Activated naive CD4-positive, alpha-beta T cell treated with anti-CD3 and anti-CD28 coated beads for 36 hours (primary cell): ENCODE measurements at regions not wholly inside any gene's neighbourhood (a gene's known extent, or its start where the extent isn't known, plus 50 kb on each side); places are given as distances from the start of the nearest gene placed in this dataset.

Experiments used
- CTCF ChIA-PET: fragments of 350-600 bp; sonication (Branson Sonifier 250); formaldehyde crosslinking; loops from one replicate; lab custom pipeline; 2021; ENCODE audit warnings: antibody characterized with exemption; lab: Charles Lee
- DNase-seq: peaks from one replicate; pipeline ENCODE4 v3.0.0-alpha.2; 2020
- H3K27ac Mint-ChIP-seq: one replicate; pipeline ENCODE4 v1.8.0; 2021; ENCODE audit warnings: mild to moderate bottlenecking, mixed read lengths
- H3K27me3 Mint-ChIP-seq: one replicate; pipeline ENCODE4 v1.8.0; 2021; ENCODE audit warnings: low read depth, mixed read lengths
- H3K36me3 Mint-ChIP-seq: one replicate; pipeline ENCODE4 v1.8.0; 2021; ENCODE audit warnings: low read depth, mixed read lengths
- H3K4me1 Mint-ChIP-seq: one replicate; pipeline ENCODE4 v1.8.0; 2021; ENCODE audit warnings: low read depth, mixed read lengths
- H3K4me3 Mint-ChIP-seq: one replicate; pipeline ENCODE4 v1.8.0; 2021; ENCODE audit warnings: mild to moderate bottlenecking, moderate library complexity, mixed read lengths
- H3K9me3 Mint-ChIP-seq: one replicate; pipeline ENCODE4 v1.8.0; 2021; ENCODE audit warnings: mixed read lengths
- intact Hi-C: fragments of 100-400 bp; cut with micrococcal nuclease; formaldehyde crosslinking; loops from one replicate; pipeline ENCODE4 v1.15.1; 2023

DNA sequence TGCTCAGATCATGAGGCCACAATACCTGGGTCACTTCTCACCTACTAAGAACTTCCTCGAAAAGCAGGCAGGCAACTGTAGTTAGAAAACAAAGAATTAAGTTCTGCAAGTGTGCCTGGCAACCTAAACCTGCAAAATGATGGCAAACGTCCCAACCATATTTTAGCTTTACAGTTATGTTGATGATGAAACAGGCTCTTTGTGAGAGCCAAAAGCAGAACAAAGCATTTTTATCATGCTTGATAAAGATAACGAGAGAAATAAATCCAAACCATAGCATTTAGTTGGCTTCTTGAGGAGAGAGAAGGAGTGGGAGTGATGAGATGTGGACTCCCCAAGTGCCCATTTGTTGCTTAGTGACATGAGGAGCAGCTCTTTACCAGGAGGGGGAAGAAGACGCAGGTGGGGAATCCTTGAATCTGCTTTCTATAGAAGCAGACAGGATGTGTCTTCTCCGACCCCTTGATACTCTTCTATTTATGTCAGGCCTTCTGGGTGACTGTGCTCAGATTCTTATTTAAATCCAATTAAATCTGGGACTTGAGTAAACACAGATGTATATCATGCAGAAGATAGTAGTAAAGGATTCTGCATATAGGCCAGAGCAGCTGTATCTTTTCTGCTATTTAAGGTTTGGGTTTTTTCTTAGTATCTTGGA is 221.2 kb downstream of the TMEM167A start:
- H3K4me3 Mint-ChIP-seq = no peak overlapping the region

DNA sequence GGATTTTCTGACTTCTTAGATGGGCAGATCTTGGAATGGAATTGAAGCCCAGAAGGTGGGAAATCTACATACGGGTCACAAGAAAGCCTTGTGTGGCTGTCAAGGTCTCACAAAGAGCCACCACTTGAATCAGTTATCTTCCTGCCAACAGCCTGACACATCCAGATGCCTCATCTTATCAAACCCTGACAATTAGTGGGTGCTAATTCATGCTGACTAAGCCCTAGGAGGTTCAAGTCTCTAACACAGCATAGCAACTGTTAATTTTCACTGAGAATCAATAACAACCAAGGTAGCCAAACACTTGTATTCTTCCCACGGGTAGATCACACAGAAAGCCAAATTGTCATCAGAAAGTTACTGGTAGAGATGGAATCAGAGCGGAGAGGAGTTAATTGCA is 222.2 kb downstream of the TMEM167A start:
- Mint-ChIP-seq H3K36me3 (no peaks in the 10 kb centered on the region), H3K27ac (no peak overlapping the region), H3K4me3 (no peak overlapping the region), H3K4me1 (no peaks in the 10 kb centered on the region), H3K9me3 (no peaks in the 10 kb centered on the region), H3K27me3 (peaks cover 2% of the 10 kb centered on the region)
- no peak for DNase-seq
- CTCF ChIA-PET = no interaction called here
- intact Hi-C loops = no loop called here

More for the DNA sequence above, 221.2 kb downstream of the TMEM167A start:
- CTCF ChIA-PET = no interaction called here
- DNase-seq = no peak
- peaks cover 2% of the 10 kb centered on the region for H3K27me3 Mint-ChIP-seq
- intact Hi-C loops = no loop called here
- H3K4me1 Mint-ChIP-seq = no peaks in the 10 kb centered on the region
- no peaks in the 10 kb centered on the region for H3K9me3 Mint-ChIP-seq
- H3K27ac Mint-ChIP-seq = no peak overlapping the region
- H3K36me3 Mint-ChIP-seq = no peaks in the 10 kb centered on the region

- Mint-ChIP-seq H3K36me3 (no peaks in the 10 kb centered on the region), H3K27ac (no peak overlapping the region), H3K4me3 (no peak overlapping the region), H3K9me3 (no peaks in the 10 kb centered on the region), H3K4me1 (no peaks in the 10 kb centered on the region), H3K27me3 (peaks cover 5% of the 10 kb centered on the region)
- DNase-seq = no peak
- CTCF ChIA-PET = no interaction called here
- intact Hi-C loops = no loop called here
Measured at GRCh38 chr5:82851471-82851870, 225.7 kb downstream of the TMEM167A start.

DNA sequence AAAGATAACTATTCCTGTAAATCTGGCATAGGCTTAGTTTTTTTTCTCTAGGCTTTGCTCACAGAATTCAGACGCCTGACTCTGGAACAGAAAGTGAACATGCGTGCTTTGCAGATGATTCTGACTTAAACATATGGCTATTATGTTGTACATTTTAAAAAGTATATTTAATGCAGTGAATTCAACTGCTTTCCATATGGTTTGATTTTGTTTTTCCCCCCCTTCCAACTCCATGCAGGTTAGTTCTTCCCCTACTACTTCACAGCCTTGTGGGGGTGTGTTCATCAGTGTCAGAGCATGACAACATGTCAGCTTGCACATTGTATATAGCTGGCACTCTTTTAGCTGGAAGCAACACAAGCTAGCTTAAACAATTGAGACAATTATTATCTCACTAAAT is 226.8 kb downstream of the TMEM167A start:
- Mint-ChIP-seq H3K27me3 (peaks cover 8% of the 10 kb centered on the region), H3K4me3 (no peak overlapping the region), H3K9me3 (no peaks in the 10 kb centered on the region), H3K36me3 (no peaks in the 10 kb centered on the region), H3K27ac (no peak overlapping the region), H3K4me1 (no peaks in the 10 kb centered on the region)
- intact Hi-C loops = no loop called here
- CTCF ChIA-PET = no interaction called here
- no peak for DNase-seq

DNA sequence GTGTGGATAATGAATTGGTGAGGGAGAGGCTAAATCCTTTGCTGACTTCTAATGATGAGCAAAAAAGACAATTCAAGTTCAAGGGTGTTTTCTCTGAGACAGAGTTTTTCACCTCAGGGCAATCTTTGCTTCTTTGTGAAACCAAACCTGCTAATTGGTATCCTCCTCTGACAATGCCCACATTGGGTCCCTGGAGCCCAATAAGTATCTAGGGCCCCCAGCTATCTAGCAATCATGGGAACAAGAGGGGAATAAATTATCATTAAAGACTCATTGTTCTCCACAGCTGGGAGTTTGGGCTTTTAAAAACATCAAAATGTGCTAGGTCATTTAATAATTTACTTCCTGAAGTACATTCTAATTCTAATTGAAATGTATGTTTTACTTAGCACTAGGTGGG is 227.3 kb downstream of the TMEM167A start:
- H3K36me3 Mint-ChIP-seq = no peaks in the 10 kb centered on the region
- H3K4me3 Mint-ChIP-seq = no peak overlapping the region
- DNase-seq = no peak
- peaks cover 10% of the 10 kb centered on the region for H3K27me3 Mint-ChIP-seq
- no peaks in the 10 kb centered on the region for H3K9me3 Mint-ChIP-seq
- no peak overlapping the region for H3K27ac Mint-ChIP-seq
- intact Hi-C loops = no loop called here
- H3K4me1 Mint-ChIP-seq = no peaks in the 10 kb centered on the region
- CTCF ChIA-PET = no interaction called here

DNA sequence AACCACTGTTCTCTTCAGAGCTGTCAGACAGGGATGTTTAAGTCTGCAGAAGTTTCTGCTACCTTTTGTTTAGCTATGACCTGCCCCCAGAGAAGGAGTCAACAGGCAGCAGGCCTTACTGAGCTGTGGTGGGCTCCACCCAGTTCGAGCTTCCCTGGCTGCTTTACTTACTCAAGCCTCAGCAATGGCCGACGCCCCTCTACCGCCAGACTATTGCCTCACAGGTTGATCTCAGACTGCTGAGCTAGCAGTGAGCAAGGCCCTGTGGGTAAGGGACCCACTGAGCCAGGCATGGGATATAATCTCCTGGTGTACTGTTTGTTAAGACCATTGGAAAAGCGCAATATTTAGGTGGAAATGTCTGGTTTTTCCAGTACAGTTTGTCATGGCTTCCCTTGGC is 229.6 kb downstream of the TMEM167A start:
- H3K36me3 Mint-ChIP-seq = no peaks in the 10 kb centered on the region
- no peaks in the 10 kb centered on the region for H3K4me1 Mint-ChIP-seq
- peaks cover 10% of the 10 kb centered on the region for H3K27me3 Mint-ChIP-seq
- no peak overlapping the region for H3K27ac Mint-ChIP-seq
- no peaks in the 10 kb centered on the region for H3K9me3 Mint-ChIP-seq
- CTCF ChIA-PET = interaction anchor here (0.6 to 1.0 kb wide), 2 partner anchors 28 to 50 kb away, joined by 3 read pairs; no protein-coding TSS in a partner anchor
- intact Hi-C loops = no loop called here
- H3K4me3 Mint-ChIP-seq = no peak overlapping the region
- no peak for DNase-seq

DNA sequence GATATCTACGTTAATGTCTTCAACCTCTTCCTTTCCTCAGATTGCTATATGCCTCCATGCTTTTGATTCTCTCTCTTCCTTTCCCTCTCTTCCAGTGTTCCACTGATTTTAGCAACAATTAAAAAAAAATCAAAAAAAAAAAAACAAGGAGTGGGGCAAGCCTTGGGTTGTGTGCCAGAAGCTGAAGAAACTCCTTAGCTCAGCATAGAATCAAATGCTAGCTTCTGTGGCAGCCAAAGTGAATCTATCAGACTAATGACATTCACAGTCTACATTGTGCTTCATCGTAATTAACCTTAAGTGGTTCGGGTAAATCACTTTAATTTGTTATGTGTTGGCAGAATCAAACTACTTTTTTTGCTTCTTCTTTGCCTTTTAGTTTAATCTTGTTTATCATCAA is 237.3 kb downstream of the TMEM167A start:
- no peak overlapping the region for H3K27ac Mint-ChIP-seq
- DNase-seq = no peak
- H3K27me3 Mint-ChIP-seq = peaks cover 3% of the 10 kb centered on the region
- no peaks in the 10 kb centered on the region for H3K36me3 Mint-ChIP-seq
- intact Hi-C loops = no loop called here
- peaks cover 9% of the 10 kb centered on the region for H3K9me3 Mint-ChIP-seq
- no peaks in the 10 kb centered on the region for H3K4me1 Mint-ChIP-seq
- H3K4me3 Mint-ChIP-seq = no peak overlapping the region
- CTCF ChIA-PET = interaction anchor here (1.5 kb wide), 1 partner anchor 198 kb away, joined by 3 read pairs; no protein-coding TSS in a partner anchor

- no peaks in the 10 kb centered on the region for H3K4me1 Mint-ChIP-seq
- DNase-seq = no peak
- no peak overlapping the region for H3K27ac Mint-ChIP-seq
- no peak overlapping the region for H3K4me3 Mint-ChIP-seq
- intact Hi-C loops = no loop called here
- CTCF ChIA-PET = no interaction called here
- no peaks in the 10 kb centered on the region for H3K27me3 Mint-ChIP-seq
- H3K9me3 Mint-ChIP-seq = peaks cover 8% of the 10 kb centered on the region
- H3K36me3 Mint-ChIP-seq = no peaks in the 10 kb centered on the region
Measured at GRCh38 chr5:82835488-82835887, 241.7 kb downstream of the TMEM167A start.

DNA sequence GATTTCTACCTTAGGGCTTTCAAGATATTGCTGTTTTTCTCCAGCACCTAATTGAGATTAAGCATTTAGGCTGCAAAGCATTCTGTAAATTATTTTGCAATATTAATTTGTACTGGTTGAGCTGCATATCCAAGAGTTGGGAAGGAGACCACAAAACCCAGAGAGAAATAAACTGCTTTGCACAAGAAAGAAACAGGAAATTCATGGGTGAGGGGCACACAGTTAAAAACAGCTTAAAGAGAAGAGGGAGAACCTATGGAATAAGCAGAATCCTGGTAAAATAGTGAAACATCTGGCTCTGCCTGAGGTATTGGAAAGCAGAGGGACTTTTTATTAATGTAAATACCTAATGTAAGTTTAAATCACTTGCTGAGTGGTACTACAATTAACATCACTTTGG is 243.0 kb downstream of the TMEM167A start:
- DNase-seq = no peak
- no peak overlapping the region for H3K27ac Mint-ChIP-seq
- no peak overlapping the region for H3K4me3 Mint-ChIP-seq
- H3K27me3 Mint-ChIP-seq = no peaks in the 10 kb centered on the region
- H3K36me3 Mint-ChIP-seq = no peaks in the 10 kb centered on the region
- CTCF ChIA-PET = no interaction called here
- intact Hi-C loops = no loop called here
- peaks cover 8% of the 10 kb centered on the region for H3K9me3 Mint-ChIP-seq
- H3K4me1 Mint-ChIP-seq = no peaks in the 10 kb centered on the region

DNA sequence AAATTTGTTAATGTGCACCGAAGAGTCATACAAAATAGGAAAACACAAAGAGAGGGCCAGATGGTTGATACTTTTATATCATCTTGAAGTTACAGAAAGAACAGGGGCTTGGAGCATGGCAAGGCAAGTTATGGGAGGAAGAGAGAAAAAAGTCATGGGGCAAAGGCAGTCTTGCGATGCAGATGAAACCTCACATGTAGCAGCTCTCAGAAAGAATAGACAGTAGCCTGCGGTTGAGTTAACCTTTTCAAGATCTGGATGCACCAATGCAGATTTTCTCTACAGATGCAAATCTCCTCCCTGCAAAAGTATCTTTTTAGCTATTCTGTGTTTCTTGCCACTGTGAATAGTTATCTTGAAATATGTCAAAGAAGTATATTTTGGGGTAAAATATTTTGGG is 243.9 kb downstream of the TMEM167A start:
- Mint-ChIP-seq H3K27me3 (no peaks in the 10 kb centered on the region), H3K36me3 (no peaks in the 10 kb centered on the region), H3K4me1 (no peaks in the 10 kb centered on the region), H3K9me3 (peaks cover 8% of the 10 kb centered on the region), H3K27ac (no peak overlapping the region), H3K4me3 (no peak overlapping the region)
- CTCF ChIA-PET = no interaction called here
- intact Hi-C loops = no loop called here
- DNase-seq = no peak

- peaks cover 8% of the 10 kb centered on the region for H3K9me3 Mint-ChIP-seq
- CTCF ChIA-PET = no interaction called here
- H3K27ac Mint-ChIP-seq = no peak overlapping the region
- no peak overlapping the region for H3K4me3 Mint-ChIP-seq
- DNase-seq = no peak
- intact Hi-C loops = no loop called here
- no peaks in the 10 kb centered on the region for H3K27me3 Mint-ChIP-seq
- H3K4me1 Mint-ChIP-seq = no peaks in the 10 kb centered on the region
- no peaks in the 10 kb centered on the region for H3K36me3 Mint-ChIP-seq
Measured at GRCh38 chr5:82832445-82832844, 244.7 kb downstream of the TMEM167A start.

GRCh38 chr5:82828211-82828610 is 249.0 kb downstream of the TMEM167A start:
- H3K4me3 Mint-ChIP-seq = no peak overlapping the region
- no peaks in the 10 kb centered on the region for H3K9me3 Mint-ChIP-seq
- DNase-seq = no peak
- no peaks in the 10 kb centered on the region for H3K27me3 Mint-ChIP-seq
- no peaks in the 10 kb centered on the region for H3K36me3 Mint-ChIP-seq
- no peak overlapping the region for H3K27ac Mint-ChIP-seq
- intact Hi-C loops = no loop called here
- CTCF ChIA-PET = interaction anchor here (0.7 kb wide), 1 partner anchor 733 kb away, joined by 3 read pairs; no protein-coding TSS in a partner anchor
- no peaks in the 10 kb centered on the region for H3K4me1 Mint-ChIP-seq

DNA sequence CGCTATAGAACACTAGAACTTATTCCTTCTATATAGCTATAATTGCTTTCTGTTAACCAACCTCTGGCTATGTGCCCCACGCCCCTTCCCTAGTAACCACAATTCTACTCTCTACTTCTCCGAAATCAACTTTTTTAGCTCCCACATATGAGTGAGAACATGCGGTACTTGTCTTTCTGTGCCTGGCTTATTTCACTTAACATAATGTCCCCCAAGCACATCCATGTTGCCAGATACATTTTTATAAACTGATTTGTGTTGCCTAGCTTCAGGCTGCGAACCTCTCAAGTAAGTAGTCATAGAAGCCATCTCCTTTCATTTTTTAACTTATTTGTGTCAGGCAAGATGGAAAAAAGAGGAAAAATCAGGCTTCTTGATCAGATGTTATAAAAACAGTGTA is 249.5 kb downstream of the TMEM167A start:
- H3K27me3 Mint-ChIP-seq = no peaks in the 10 kb centered on the region
- no peak for DNase-seq
- no peak overlapping the region for H3K27ac Mint-ChIP-seq
- H3K4me1 Mint-ChIP-seq = no peaks in the 10 kb centered on the region
- intact Hi-C loops = no loop called here
- no peaks in the 10 kb centered on the region for H3K36me3 Mint-ChIP-seq
- no peak overlapping the region for H3K4me3 Mint-ChIP-seq
- H3K9me3 Mint-ChIP-seq = no peaks in the 10 kb centered on the region
- CTCF ChIA-PET = no interaction called here
